ENCODE measurements at regions not wholly inside any gene's neighbourhood (a gene's known extent, or its start where the extent isn't known, plus 50 kb on each side); places are given as distances from the start of the nearest gene placed in this dataset.

- H4K5ac ChIP-seq (ENCODE audit: low read depth, low read length), result peak overlapping the region; percentile 76; the same call in 1 of the 2 replicates
- no peak overlapping the region for H2AFZ ChIP-seq (replicated peaks; ENCODE audit: low read length, poor library complexity)
- no peaks in the 10 kb centered on the region for H3K79me1 ChIP-seq (ENCODE audit: low read depth in 1 of 2, low read length in 2 of 2)
- H2BK5ac ChIP-seq (ENCODE audit: low read depth, low read length, poor library complexity, severe bottlenecking), result peak overlapping the region; percentile 7
- POLR2A ChIA-PET (ENCODE audit: unreplicated experiment), result no interaction called here
- H2AK5ac ChIP-seq (ENCODE audit: low read depth, low read length), result no peak overlapping the region
- H3K27me3 ChIP-seq (ENCODE audit: control insufficient read depth, insufficient read depth, low read length), result no peaks in the 10 kb centered on the region
- H3K9ac ChIP-seq (ENCODE audit: low read depth, low read length), result no peak overlapping the region
- H3K36me3 ChIP-seq (ENCODE audit: control insufficient read depth, insufficient read depth, low read length), result no peaks in the 10 kb centered on the region
- H3K18ac ChIP-seq (ENCODE audit: low read depth, low read length), result peak overlapping the region; percentile 80; the same call in 1 of the 2 replicates
- no peak overlapping the region for H3K56ac ChIP-seq (ENCODE audit: extremely low read depth, insufficient read depth, low read length)
- intact Hi-C loops (cut with micrococcal nuclease) (no loop called here), in situ Hi-C loops (cut with MboI; ENCODE audit: low sequenced_read_pairs) (no loop called here), dilution Hi-C loops (cut with HindIII; ENCODE audit: low sequenced_read_pairs, unreplicated experiment) (no loop called here)
- H2BK20ac ChIP-seq (ENCODE audit: low read depth, low read length), result peak overlapping the region; percentile 17; the same call in 1 of the 2 replicates
- H2BK15ac ChIP-seq (ENCODE audit: low read depth, low read length), result no peak overlapping the region
- no peak for TF ChIP-seq CEBPB (IDR thresholded peaks at IDR 0.05; ENCODE audit: low read depth, low read length)
- no peak for TF ChIP-seq USF2 (IDR thresholded peaks at IDR 0.05; ENCODE audit: low read depth, low read length)
- no peak for TF ChIP-seq RFX5 (IDR thresholded peaks at IDR 0.05; ENCODE audit: low read depth, low read length)
- TF ChIP-seq POLR2A (IDR thresholded peaks at IDR 0.05; ENCODE audit: low read depth, low read length), result no peak
- no peak for TF ChIP-seq MAZ (IDR thresholded peaks at IDR 0.05; ENCODE audit: borderline replicate concordance, low read depth, low read length)
- no peak for TF ChIP-seq BHLHE40 (IDR thresholded peaks at IDR 0.05; ENCODE audit: low read depth, low read length)
- no peak for TF ChIP-seq NFE2L2 (IDR thresholded peaks at IDR 0.05; ENCODE audit: low read depth, low read length)
- no peak for TF ChIP-seq CHD1 (IDR thresholded peaks at IDR 0.05; ENCODE audit: low read depth, low read length)
- TF ChIP-seq ELK1 (IDR thresholded peaks at IDR 0.05; ENCODE audit: borderline replicate concordance, low read depth, low read length), result no peak
- no peak for TF ChIP-seq MXI1 (IDR thresholded peaks at IDR 0.05; ENCODE audit: borderline replicate concordance, low read depth, low read length)
- TF ChIP-seq RAD21 (IDR thresholded peaks at IDR 0.05; ENCODE audit: low read length), result no peak
- TF ChIP-seq SMC3 (IDR thresholded peaks at IDR 0.05; ENCODE audit: low read depth, low read length), result no peak
- TF ChIP-seq MAFK (IDR thresholded peaks at IDR 0.05; ENCODE audit: low read depth, low read length), result no peak
- TF ChIP-seq RCOR1 (IDR thresholded peaks at IDR 0.05; ENCODE audit: insufficient replicate concordance, low read length), result no peak
- TF ChIP-seq CTCF (conservative IDR thresholded peaks at IDR 0.05; ENCODE audit: low read depth, low read length), result no peak
- no peak for TF ChIP-seq FOS (IDR thresholded peaks at IDR 0.05; ENCODE audit: low read depth, low read length)
- H3K9me3 ChIP-seq (ENCODE audit: control insufficient read depth, insufficient read depth, low read length), result no peaks in the 10 kb centered on the region
- ATAC-seq (ENCODE audit: low read depth) (no peak), DNase-seq (no peak)
- H3K4me1 ChIP-seq (ENCODE audit: control insufficient read depth, insufficient read depth, low read length), result peaks cover 3% of the 10 kb centered on the region; the same call in 1 of the 2 replicates
- H3K27ac ChIP-seq (ENCODE audit: insufficient read depth, low read length), result no peak overlapping the region
- no peak overlapping the region for H2BK120ac ChIP-seq (ENCODE audit: low read depth, low read length)
- no peaks in the 10 kb centered on the region for H3K9me1 ChIP-seq (ENCODE audit: insufficient read depth, low read length)
- H3K4me2 ChIP-seq (ENCODE audit: low read depth, low read length), result no peak overlapping the region
- no CpG with 5 or more reads among the region's 3 CpGs for WGBS, 2 experiments (ENCODE audit: extremely low coverage in 2 of 2, insufficient read length in 1 of 2)
- H2AK9ac ChIP-seq (replicated peaks; ENCODE audit: low read depth, low read length, poor library complexity), result no peak overlapping the region
- H4K91ac ChIP-seq (ENCODE audit: insufficient read depth, low read depth, low read length), result no peak overlapping the region
- CTCF ChIA-PET, result interaction anchor here (1.0 kb wide), 1 partner anchor 18 kb away, joined by 4 read pairs; no protein-coding TSS in a partner anchor
- no peaks in the 10 kb centered on the region for H4K20me1 ChIP-seq (ENCODE audit: insufficient read depth, low read length)
- no peak overlapping the region for H3K4me3 ChIP-seq (ENCODE audit: insufficient read depth, low read depth, low read length)
- H3K23ac ChIP-seq (ENCODE audit: low read depth, low read length), result no peak overlapping the region
- H3K14ac ChIP-seq (replicated peaks; ENCODE audit: low read depth, low read length), result no peak overlapping the region
- H3K4ac ChIP-seq (ENCODE audit: low read depth, low read length), result peak overlapping the region; percentile 21; the same call in 1 of the 2 replicates
- no TSS peak for BruUV-seq (replicated peaks)
- no peak overlapping the region for H4K8ac ChIP-seq (ENCODE audit: low read depth in 2 of 2, low read length in 2 of 2)
Measured at GRCh38 chrX:13254870-13255269, 65.0 kb downstream of the ATXN3L start.
